Neural cell (in vitro differentiated cells): ENCODE measurements at regions not wholly inside any gene's neighbourhood (a gene's known extent, or its start where the extent isn't known, plus 50 kb on each side); places are given as distances from the start of the nearest gene placed in this dataset.

Experiments used
- H2AFZ ChIP-seq: fragments of 200-600, 300-800 bp; sonication (generic), shearing (Covaris generic); 2 replicates; pipeline ENCODE4 v1.6.0; 2014; ENCODE audit warnings: low read depth, mild to moderate bottlenecking, antibody characterized with exemption, low read length, moderate library complexity
- H3F3A ChIP-seq: fragments of 200-600 bp; shearing (Covaris generic); 2 replicates; pipeline ENCODE4 v1.6.1; 2016; ENCODE audit warnings: mild to moderate bottlenecking, moderate library complexity, mixed read lengths, antibody characterized with exemption, low read length; ENCODE audit not compliant: insufficient read depth, poor library complexity, severe bottlenecking
- H3K27ac ChIP-seq: fragments of 200-600, 300-800 bp; sonication (generic), shearing (Covaris generic); 2 replicates; pipeline ENCODE4 v1.5.1; 2014; ENCODE audit warnings: mild to moderate bottlenecking, low read length, moderate library complexity
- H3K27me3 ChIP-seq: fragments of 300-800, 200-600 bp; sonication (generic), shearing (Covaris generic); 2 replicates; pipeline ENCODE4 v1.6.0; 2014; ENCODE audit warnings: mild to moderate bottlenecking, low read depth, low read length, moderate library complexity; ENCODE audit not compliant: insufficient read depth
- H3K36me3 ChIP-seq: fragments of 300-800, 200-600 bp; sonication (generic), shearing (Covaris generic); 2 replicates; pipeline ENCODE4 v1.5.1; 2014; ENCODE audit warnings: mild to moderate bottlenecking, antibody characterized with exemption, low read length, moderate library complexity; ENCODE audit not compliant: insufficient read depth
- H3K4me2 ChIP-seq: fragments of 300-800, 200-600 bp; sonication (generic), shearing (Covaris generic); 2 replicates; pipeline ENCODE4 v1.6.0; 2014; ENCODE audit warnings: mild to moderate bottlenecking, low read length
- H3K4me3 ChIP-seq: fragments of 300-800, 200-600 bp; sonication (generic), shearing (Covaris generic); 2 replicates; pipeline ENCODE4 v1.5.1; 2014; ENCODE audit warnings: mild to moderate bottlenecking, low read length, moderate library complexity
- H3K79me2 ChIP-seq: fragments of 200-600 bp; shearing (Covaris generic); replicated peaks from 2 replicates; pipeline ENCODE4 v1.6.0; 2014; ENCODE audit warnings: mild to moderate bottlenecking, low read length, moderate library complexity; ENCODE audit not compliant: insufficient read depth
- H3K9ac ChIP-seq: fragments of 300-800, 200-600 bp; sonication (generic), shearing (Covaris generic); 2 replicates; pipeline ENCODE4 v1.6.1; 2016; ENCODE audit warnings: mild to moderate bottlenecking, low read length, mixed read lengths
- H3K9me2 ChIP-seq: fragments of 200-600 bp; shearing (Covaris generic); 2 replicates; pipeline ENCODE4 v1.6.1; 2016; ENCODE audit warnings: mild to moderate bottlenecking, low read length, mixed read lengths; ENCODE audit not compliant: insufficient read depth
- H3K9me3 ChIP-seq: fragments of 200-600, 300-800 bp; sonication (generic), shearing (Covaris generic); 2 replicates; pipeline ENCODE4 v1.6.1; 2016; ENCODE audit warnings: mild to moderate bottlenecking, mixed run types, low read length, moderate library complexity, mixed read lengths
- H4K20me1 ChIP-seq: fragments of 200-600 bp; shearing (Covaris generic); 2 replicates; pipeline ENCODE4 v1.6.1; 2016; ENCODE audit warnings: mild to moderate bottlenecking, mixed run types; ENCODE audit not compliant: insufficient read depth
- CTCF ChIP-seq: fragments of 450-650 bp; IDR thresholded peaks from 2 replicates; pipeline ENCODE4 v1.5.1; 2014; ENCODE audit warnings: antibody characterized with exemption, mild to moderate bottlenecking, moderate library complexity; ENCODE audit not compliant: poor library complexity, severe bottlenecking
- EP300 ChIP-seq: fragments of 450-650 bp; conservative IDR thresholded peaks from 2 replicates; pipeline ENCODE4 v1.6.1; 2014; ENCODE audit warnings: antibody characterized with exemption, mild to moderate bottlenecking, moderate library complexity; ENCODE audit not compliant: poor library complexity, severe bottlenecking
- EZH2 ChIP-seq: fragments of 200-600, 300-800 bp; shearing (Covaris generic), sonication (generic); IDR thresholded peaks from 2 replicates; pipeline ENCODE4 v1.6.1; 2014; ENCODE audit warnings: antibody characterized with exemption, low read length, borderline replicate concordance, mild to moderate bottlenecking; ENCODE audit not compliant: insufficient read depth, poor library complexity, severe bottlenecking
- MXI1 ChIP-seq: fragments of 450-650 bp; conservative IDR thresholded peaks from 2 replicates; pipeline ENCODE4 v1.6.1; 2014; ENCODE audit warnings: antibody characterized with exemption, mild to moderate bottlenecking; ENCODE audit not compliant: poor library complexity, severe bottlenecking
- POLR2AphosphoS5 ChIP-seq: IDR thresholded peaks from 2 replicates; pipeline ENCODE4 v1.6.1; 2012
- RAD21 ChIP-seq: fragments of 450-650 bp; conservative IDR thresholded peaks from 2 replicates; pipeline ENCODE4 v1.6.1; 2014; ENCODE audit warnings: antibody characterized with exemption, mild to moderate bottlenecking, moderate library complexity
- REST ChIP-seq: IDR thresholded peaks from 2 replicates; pipeline ENCODE4 v1.6.1; 2012; ENCODE audit warnings: borderline replicate concordance
- SMC3 ChIP-seq: fragments of 450-650 bp; conservative IDR thresholded peaks from 2 replicates; pipeline ENCODE4 v1.6.1; 2014; ENCODE audit warnings: antibody characterized with exemption, mild to moderate bottlenecking, moderate library complexity; ENCODE audit not compliant: poor library complexity
- TAF1 ChIP-seq: IDR thresholded peaks from 2 replicates; pipeline ENCODE4 v1.6.1; 2012; ENCODE audit warnings: low read depth

- H3K9me3 ChIP-seq = no peaks in the 10 kb centered on the region
- no peak overlapping the region for H3K27ac ChIP-seq
- H3K4me2 ChIP-seq = no peak overlapping the region
- H3K9ac ChIP-seq = no peak overlapping the region
- H3K79me2 ChIP-seq = no peaks in the 10 kb centered on the region
- H3F3A ChIP-seq = no peaks in the 10 kb centered on the region
- TF ChIP-seq RAD21 = no peak
- TF ChIP-seq TAF1 = no peak
- no peak for TF ChIP-seq CTCF
- no peak for TF ChIP-seq REST
- no peak for TF ChIP-seq POLR2AphosphoS5
- no peak for TF ChIP-seq SMC3
- no peak for TF ChIP-seq EP300
- no peak for TF ChIP-seq EZH2
- no peak for TF ChIP-seq MXI1
- no peaks in the 10 kb centered on the region for H3K9me2 ChIP-seq
- H4K20me1 ChIP-seq = no peaks in the 10 kb centered on the region
- no peaks in the 10 kb centered on the region for H3K36me3 ChIP-seq
- peaks cover 6% of the 10 kb centered on the region for H3K27me3 ChIP-seq
- no peak overlapping the region for H3K4me3 ChIP-seq
- H2AFZ ChIP-seq = no peak overlapping the region
These were observed 168.7 kb downstream of the BTBD3 start for GRCh38 chr20:12086359-12086758.

GRCh38 chr20:12090920-12091319 is 173.2 kb downstream of the BTBD3 start:
- Histone ChIP-seq H3F3A (no peaks in the 10 kb centered on the region), H3K4me3 (no peak overlapping the region), H3K9me3 (no peaks in the 10 kb centered on the region), H3K27me3 (peaks cover 11% of the 10 kb centered on the region), H3K36me3 (no peaks in the 10 kb centered on the region), H3K27ac (no peak overlapping the region), H3K9me2 (no peaks in the 10 kb centered on the region), H4K20me1 (no peaks in the 10 kb centered on the region), H2AFZ (no peak overlapping the region), H3K79me2 (no peaks in the 10 kb centered on the region), H3K4me2 (no peak overlapping the region), H3K9ac (no peak overlapping the region)
- TF ChIP-seq POLR2AphosphoS5 (no peak), SMC3 (no peak), EZH2 (no peak), CTCF (no peak), REST (no peak)
